IMR-90 (cell line): ENCODE measurements at regions not wholly inside any gene's neighbourhood (a gene's known extent, or its start where the extent isn't known, plus 50 kb on each side); places are given as distances from the start of the nearest gene placed in this dataset.

Experiments
- ATAC-seq: fragments of 200-7000 bp; cut with Tn5 transposase; 2 replicates; pipeline ENCODE4 v1.9.1; 2020; ENCODE audit warnings: low read depth, mild to moderate bottlenecking, moderate library complexity
- BruUV-seq: library from RNA; stranded (reverse); fragments of 400-500 nt; replicated peaks from 2 replicates; lab custom pipeline; 2021; lab: Mats Ljungman, UMichigan
- CTCF ChIA-PET: fragments of 300-600 bp; formaldehyde crosslinking; extraction: SDS; loops from one replicate; lab custom pipeline; 2021; ENCODE audit warnings: antibody characterized with exemption; lab: Yijun Ruan, JAX
- POLR2A ChIA-PET: fragments of 300-600 bp; sonication (Branson Sonifier 250); formaldehyde crosslinking; loops from one replicate; lab custom pipeline; 2022; ENCODE audit warnings: antibody characterized with exemption; ENCODE audit not compliant: unreplicated experiment; lab: Charles Lee
- DNase-seq: peaks from one replicate; pipeline ENCODE4 v3.0.0; 2013
- H2AFZ ChIP-seq: replicated peaks from 2 replicates; pipeline ENCODE3; 2013; ENCODE audit warnings: low read length, mild to moderate bottlenecking; ENCODE audit not compliant: poor library complexity
- H2AK5ac ChIP-seq: 2 replicates; pipeline ENCODE4 v1.6.1; 2013; ENCODE audit warnings: low read depth, low read length, inconsistent platforms
- H2AK9ac ChIP-seq: replicated peaks from 2 replicates; pipeline ENCODE3; 2013; ENCODE audit warnings: mild to moderate bottlenecking, low read depth, low read length, moderate library complexity; ENCODE audit not compliant: poor library complexity
- H2BK120ac ChIP-seq: 2 replicates; pipeline ENCODE4 v1.6.1; 2013; ENCODE audit warnings: low read depth, low read length, inconsistent platforms
- H2BK15ac ChIP-seq: 3 replicates; pipeline ENCODE4 v1.6.1; 2013; ENCODE audit warnings: low read depth, low read length, inconsistent platforms
- H2BK20ac ChIP-seq: 2 replicates; pipeline ENCODE4 v1.6.1; 2013; ENCODE audit warnings: low read depth, mild to moderate bottlenecking, inconsistent platforms, low read length, moderate library complexity
- H2BK5ac ChIP-seq: 2 replicates; pipeline ENCODE4 v1.6.1; 2013; ENCODE audit warnings: mild to moderate bottlenecking, low read depth, low read length, inconsistent platforms; ENCODE audit not compliant: poor library complexity, severe bottlenecking
- H3K14ac ChIP-seq: replicated peaks from 2 replicates; pipeline ENCODE4 v1.6.1; 2013; ENCODE audit warnings: low read depth, low read length, inconsistent platforms
- H3K18ac ChIP-seq: 2 replicates; pipeline ENCODE4 v1.6.1; 2013; ENCODE audit warnings: low read depth, low read length, control low read depth
- H3K23ac ChIP-seq: 2 replicates; pipeline ENCODE4 v1.6.1; 2013; ENCODE audit warnings: low read depth, low read length, inconsistent platforms
- H3K27ac ChIP-seq: 2 replicates; pipeline ENCODE4 v1.5.1; 2013; ENCODE audit warnings: mild to moderate bottlenecking, control low read depth, low read length; ENCODE audit not compliant: insufficient read depth
- H3K27me3 ChIP-seq: 2 replicates; pipeline ENCODE4 v1.6.1; 2013; ENCODE audit warnings: low read length; ENCODE audit not compliant: control insufficient read depth, insufficient read depth
- H3K36me3 ChIP-seq: 2 replicates; pipeline ENCODE4 v1.6.1; 2013; ENCODE audit warnings: low read length, mixed read lengths; ENCODE audit not compliant: control insufficient read depth, insufficient read depth
- H3K4ac ChIP-seq: 2 replicates; pipeline ENCODE4 v1.6.1; 2013; ENCODE audit warnings: low read depth, low read length, inconsistent platforms
- H3K4me1 ChIP-seq: 2 replicates; pipeline ENCODE4 v1.6.1; 2013; ENCODE audit warnings: low read length, mixed read lengths; ENCODE audit not compliant: control insufficient read depth, insufficient read depth
- H3K4me2 ChIP-seq: 2 replicates; pipeline ENCODE4 v1.6.1; 2013; ENCODE audit warnings: low read depth, mild to moderate bottlenecking, control low read depth, low read length, moderate library complexity
- H3K4me3 ChIP-seq: 2 replicates; pipeline ENCODE4 v1.5.1; 2013; ENCODE audit warnings: low read depth, mild to moderate bottlenecking, control low read depth, low read length, moderate library complexity; ENCODE audit not compliant: insufficient read depth
- H3K56ac ChIP-seq: 2 replicates; pipeline ENCODE4 v1.6.1; 2013; ENCODE audit warnings: low read length, inconsistent platforms; ENCODE audit not compliant: insufficient read depth; ENCODE audit errors: extremely low read depth
- H3K79me1 ChIP-seq, 2 experiments: 2 replicates each; pipeline ENCODE4 v1.6.1; 2013; ENCODE audit warnings: low read length in 2 of 2, inconsistent platforms in 1 of 2, low read depth in 1 of 2
- H3K9ac ChIP-seq: 2 replicates; pipeline ENCODE4 v1.6.1; 2013; ENCODE audit warnings: low read depth, low read length, control low read depth
- H3K9me1 ChIP-seq: 2 replicates; pipeline ENCODE4 v1.6.1; 2013; ENCODE audit warnings: low read length, inconsistent platforms; ENCODE audit not compliant: insufficient read depth
- H3K9me3 ChIP-seq: 2 replicates; pipeline ENCODE4 v1.6.1; 2013; ENCODE audit warnings: low read length; ENCODE audit not compliant: control insufficient read depth, insufficient read depth
- H4K20me1 ChIP-seq: 2 replicates; pipeline ENCODE4 v1.6.1; 2013; ENCODE audit warnings: low read length, inconsistent platforms; ENCODE audit not compliant: insufficient read depth
- H4K5ac ChIP-seq: 2 replicates; pipeline ENCODE4 v1.6.1; 2013; ENCODE audit warnings: mild to moderate bottlenecking, low read depth, low read length, control low read depth
- H4K8ac ChIP-seq, 2 experiments: 2 replicates each; pipeline ENCODE4 v1.6.1; 2013; ENCODE audit warnings: low read depth in 2 of 2, low read length in 2 of 2, control low read depth in 1 of 2, inconsistent platforms in 1 of 2
- H4K91ac ChIP-seq: 2 replicates; pipeline ENCODE4 v1.6.1; 2013; ENCODE audit warnings: low read depth, low read length, inconsistent platforms; ENCODE audit not compliant: insufficient read depth
- NFE2L2 ChIP-seq: fragments of 150-350 bp; IDR thresholded peaks from 2 replicates; pipeline ENCODE4 v1.6.1; 2016; ENCODE audit warnings: low read depth, mild to moderate bottlenecking, low read length
- RAD21 ChIP-seq: IDR thresholded peaks from 2 replicates; pipeline ENCODE4 v1.6.1; 2012; ENCODE audit warnings: low read length, improper control_type of control experiment
- USF2 ChIP-seq: fragments of 150-350 bp; IDR thresholded peaks from 2 replicates; pipeline ENCODE4 v1.6.1; 2017; ENCODE audit warnings: mild to moderate bottlenecking, antibody characterized with exemption, low read length, low read depth
- WGBS, 2 experiments: methylation state at CpG; one replicate each; pipeline versions ENCODE4 v1.1.5 to v1.1.7; 2013; ENCODE audit warnings: missing lambda C conversion rate in 2 of 2; ENCODE audit not compliant: insufficient read length in 1 of 2; ENCODE audit errors: extremely low coverage in 2 of 2; 5-methylcytosine and 5-hydroxymethylcytosine counted together
- dilution Hi-C: fragments of 300-500 bp; cut with HindIII; formaldehyde crosslinking; loops from one replicate; pipeline ENCODE4 v1.14.3; 2018; ENCODE audit warnings: low sequenced_read_pairs; ENCODE audit not compliant: unreplicated experiment
- in situ Hi-C: fragments of 300-500 bp; cut with MboI; formaldehyde crosslinking; loops from 3 replicates; pipeline ENCODE4 v1.14.3; 2019; ENCODE audit warnings: low sequenced_read_pairs, inconsistent platforms, mixed read lengths
- intact Hi-C: fragments of 100-400 bp; cut with micrococcal nuclease; formaldehyde crosslinking; loops from 2 replicates; pipeline ENCODE4 v1.10.0; 2022

DNA sequence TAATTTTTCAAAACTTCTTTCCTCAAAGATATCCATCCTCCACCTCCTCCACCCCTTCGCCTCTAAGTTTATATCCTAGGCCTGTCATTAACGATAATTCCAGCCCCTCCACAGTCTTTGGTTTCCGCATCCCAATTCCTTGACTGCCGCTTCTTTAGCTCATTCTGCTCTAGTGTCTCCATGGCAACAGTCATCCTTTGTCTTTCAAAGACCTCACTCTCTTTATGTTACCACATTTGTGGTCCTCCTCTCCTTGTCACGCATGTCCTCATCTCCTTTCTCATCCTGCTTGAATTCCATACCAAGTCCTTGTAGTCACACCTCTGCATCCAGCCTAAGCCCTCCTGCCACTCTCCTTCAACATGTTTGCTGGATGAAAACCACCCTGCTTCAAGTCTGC, 511.2 kb upstream of the KLF6 start:
- H3K4me1 ChIP-seq = no peaks in the 10 kb centered on the region
- TF ChIP-seq USF2 = no peak
- TF ChIP-seq NFE2L2 = no peak
- TF ChIP-seq RAD21 = no peak
- no peak overlapping the region for H3K27ac ChIP-seq
- intact Hi-C loops (no loop called here), dilution Hi-C loops (no loop called here), in situ Hi-C loops (no loop called here)
- H3K56ac ChIP-seq = no peak overlapping the region
- no peak for DNase-seq
- no peak overlapping the region for H3K18ac ChIP-seq
- no peak overlapping the region for H3K4me3 ChIP-seq
- H3K9ac ChIP-seq = no peak overlapping the region
- no peak overlapping the region for H2AFZ ChIP-seq
- H4K20me1 ChIP-seq = no peaks in the 10 kb centered on the region
- no peaks in the 10 kb centered on the region for H3K27me3 ChIP-seq
- H2AK9ac ChIP-seq = no peak overlapping the region
- H2BK20ac ChIP-seq = no peak overlapping the region
- no peak overlapping the region for H2BK5ac ChIP-seq
- ATAC-seq = no peak
- peaks cover 2% of the 10 kb centered on the region for H3K9me1 ChIP-seq
- H3K9me3 ChIP-seq = no peaks in the 10 kb centered on the region
- no peak overlapping the region for H3K4ac ChIP-seq
- H3K4me2 ChIP-seq = no peak overlapping the region
- POLR2A ChIA-PET = no interaction called here
- H2BK120ac ChIP-seq = no peak overlapping the region
- CTCF ChIA-PET = no interaction called here
- 100% methylated on average over 5 of the region's 5 CpGs; no CpG with 5 or more reads in 1 of the 2 experiments for WGBS, 2 experiments
- H4K8ac ChIP-seq = no peak overlapping the region
- no peaks in the 10 kb centered on the region for H3K36me3 ChIP-seq
- no peak overlapping the region for H3K23ac ChIP-seq
- H4K91ac ChIP-seq = no peak overlapping the region
- H3K14ac ChIP-seq = no peak overlapping the region
- no peak overlapping the region for H4K5ac ChIP-seq
- H2AK5ac ChIP-seq = no peak overlapping the region
- H3K79me1 ChIP-seq = no peaks in the 10 kb centered on the region
- H2BK15ac ChIP-seq = no peak overlapping the region
- no TSS peak for BruUV-seq
